HepG2 (cell line): ENCODE measurements at regions not wholly inside any gene's neighbourhood (a gene's known extent, or its start where the extent isn't known, plus 50 kb on each side); places are given as distances from the start of the nearest gene placed in this dataset.

Source experiments
- ELF4 ChIP-seq: sonication (generic); formaldehyde crosslinking; IDR thresholded peaks from 2 replicates; pipeline ENCODE4 v1.5.0; 2020; ENCODE audit warnings: missing genetic modification reagents, mild to moderate bottlenecking, moderate library complexity, borderline replicate concordance
- ETS1 ChIP-seq: sonication (generic); formaldehyde crosslinking; IDR thresholded peaks from 2 replicates; pipeline ENCODE4 v1.4.0; 2020; ENCODE audit warnings: missing genetic modification reagents
- GTF2F1 ChIP-seq: fragments of 150-350 bp; IDR thresholded peaks from 2 replicates; pipeline ENCODE4 v1.6.1; 2014; ENCODE audit warnings: low read length
- NFRKB ChIP-seq: fragments of 450-650 bp; IDR thresholded peaks from 2 replicates; pipeline ENCODE4 v1.6.1; 2017
- POLR2A ChIP-seq, 2 experiments: IDR thresholded peaks; 2 replicates each; pipeline ENCODE4 v1.6.1; 2011; ENCODE audit warnings: low read depth in 2 of 2, low read length in 2 of 2, mild to moderate bottlenecking in 1 of 2, moderate library complexity in 1 of 2; ENCODE audit not compliant: insufficient read depth in 1 of 2
- ZNF282 ChIP-seq: fragments of 450-650 bp; IDR thresholded peaks from 2 replicates; pipeline ENCODE4 v1.6.1; 2018; ENCODE audit not compliant: partially characterized antibody
- ZNF335 ChIP-seq: sonication (generic); formaldehyde crosslinking; IDR thresholded peaks from 2 replicates; pipeline ENCODE4 v1.4.0; 2020; ENCODE audit warnings: missing genetic modification reagents
- ZNF740 ChIP-seq: sonication (generic); formaldehyde crosslinking; IDR thresholded peaks from 2 replicates; pipeline ENCODE4 v1.4.0; 2020; ENCODE audit warnings: missing genetic modification reagents

- TF ChIP-seq ZNF740 (CRISPR knock-in tag), result no peak
- no peak for TF ChIP-seq POLR2A (IDR thresholded peaks at IDR 0.05; ENCODE audit: insufficient read depth in 1 of 2, low read depth in 2 of 2, low read length in 2 of 2)
- TF ChIP-seq ZNF282, result no peak
- no peak for TF ChIP-seq ETS1 (CRISPR knock-in tag)
- TF ChIP-seq GTF2F1, result no peak
- TF ChIP-seq ZNF335 (CRISPR knock-in tag), result no peak
- no peak for TF ChIP-seq ELF4
- no peak for TF ChIP-seq NFRKB
Observed at GRCh38 chr16:72240466-72240865, 68.5 kb upstream of the PMFBP1 start.
